ENCODE measurements at regions not wholly inside any gene's neighbourhood (a gene's known extent, or its start where the extent isn't known, plus 50 kb on each side); places are given as distances from the start of the nearest gene placed in this dataset.
"Not testable (repeated sequence)": the region's sequence is repeated elsewhere in the genome, so short reads cannot be mapped to it uniquely, and the experiment has no call there.

DNA sequence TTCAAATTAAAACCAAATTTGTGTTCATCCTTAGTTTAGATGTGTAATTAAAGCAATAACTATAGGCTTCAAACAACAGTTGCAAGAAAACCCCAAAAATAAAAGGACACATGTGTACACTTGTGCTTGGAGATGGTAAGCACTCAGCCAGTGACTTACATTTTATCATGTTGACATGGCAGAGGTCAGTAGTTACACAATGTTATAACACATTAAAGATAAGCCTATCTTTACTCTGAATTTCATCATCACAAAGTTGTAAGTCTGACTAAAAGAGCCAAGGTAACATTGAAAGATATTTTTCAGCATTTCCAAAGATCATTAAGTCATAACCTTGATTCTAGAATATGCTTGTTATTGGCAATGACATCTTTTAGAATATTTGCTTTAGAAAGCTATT is 98.5 kb upstream of the PNPLA4 start:
- no peak for DNase-seq (ENCODE audit: low read depth in 2 of 2)

GRCh38 chrX:8018934-8019333 is 91.7 kb upstream of the PNPLA4 start:
- DNase-seq (ENCODE audit: low read depth in 2 of 2) = no peak

DNA sequence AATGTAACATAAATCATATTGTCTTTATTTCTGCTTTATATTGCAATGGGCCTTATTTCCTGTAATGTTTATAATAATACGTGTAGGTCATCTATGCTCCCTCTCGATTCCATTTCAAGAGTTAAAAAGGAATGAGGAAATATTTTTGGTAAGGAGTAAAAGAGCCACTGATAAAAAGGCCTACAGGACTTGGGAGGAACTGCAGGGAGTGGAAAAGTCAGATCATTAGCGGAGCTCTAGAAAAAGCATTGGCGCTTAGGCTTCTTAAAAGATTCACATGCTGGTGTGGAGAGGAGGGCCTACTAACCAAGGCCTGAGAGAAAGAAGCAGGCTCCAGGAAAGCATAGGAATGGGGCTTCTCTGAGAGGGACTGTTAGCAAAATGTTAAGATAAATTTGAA is 82.9 kb upstream of the PNPLA4 start:
- DNase-seq (ENCODE audit: low read depth in 2 of 2) = no peak

GRCh38 chrX:8005678-8006347 is 78.6 kb upstream of the PNPLA4 start:
- no peak for DNase-seq (ENCODE audit: low read depth in 2 of 2)

- no peak for DNase-seq (ENCODE audit: low read depth in 2 of 2)
Observed at GRCh38 chrX:8003147-8003883, 76.1 kb upstream of the PNPLA4 start.

DNA sequence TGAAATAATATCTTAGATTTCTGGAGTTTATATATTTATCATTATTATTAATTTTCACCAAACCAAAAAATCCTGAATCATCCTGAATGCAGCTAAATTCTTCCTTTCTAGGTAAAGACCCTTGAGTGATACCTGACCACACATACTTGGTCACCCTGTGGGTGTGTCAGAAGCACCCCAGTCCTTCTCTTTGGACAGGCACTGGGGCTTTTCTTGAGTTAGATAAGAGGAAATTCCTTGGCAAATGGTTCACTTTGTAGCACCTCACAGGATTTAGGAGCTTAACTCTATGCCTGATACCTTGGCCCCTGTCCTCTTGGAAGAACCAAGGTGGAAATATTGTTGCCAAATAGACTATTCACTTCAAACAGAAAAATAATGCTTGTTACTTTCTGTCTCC is 69.6 kb upstream of the PNPLA4 start:
- DNase-seq (ENCODE audit: low read depth in 2 of 2) = no peak

- DNase-seq (ENCODE audit: low read depth in 2 of 2) = peak in 1 of 2 donors; percentile 5
Observed at GRCh38 chrX:7996414-7996813, 69.2 kb upstream of the PNPLA4 start.

DNA sequence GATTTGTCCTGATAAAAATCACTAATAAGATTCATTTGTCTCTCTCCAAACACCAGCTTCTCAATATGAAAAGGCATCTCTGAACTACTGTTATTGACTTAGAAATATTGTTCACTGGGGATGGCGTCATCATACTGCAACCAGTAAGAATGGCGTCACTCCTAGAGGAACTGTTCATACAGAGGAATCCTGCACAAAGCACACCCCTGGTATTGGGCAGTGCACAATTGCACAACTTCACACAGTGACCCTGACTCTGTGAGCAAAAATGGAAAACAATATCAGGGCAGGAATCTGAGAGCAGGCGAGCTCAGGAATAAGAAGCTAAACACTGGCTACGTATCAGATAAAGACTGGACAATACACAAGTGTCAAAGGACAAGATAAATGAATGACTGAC is 66.7 kb upstream of the PNPLA4 start:
- DNase-seq (ENCODE audit: low read depth in 2 of 2) = no peak

- DNase-seq (ENCODE audit: low read depth in 2 of 2) = not testable (repeated sequence)
Observed at GRCh38 chrX:7988013-7988759, 61.0 kb upstream of the PNPLA4 start.

- no peak for DNase-seq (ENCODE audit: low read depth in 2 of 2)
Observed at GRCh38 chrX:7987160-7988012, 60.2 kb upstream of the PNPLA4 start.

GRCh38 chrX:7986738-7987137 is 59.5 kb upstream of the PNPLA4 start:
- DNase-seq (ENCODE audit: low read depth in 2 of 2) = not testable (repeated sequence)

DNA sequence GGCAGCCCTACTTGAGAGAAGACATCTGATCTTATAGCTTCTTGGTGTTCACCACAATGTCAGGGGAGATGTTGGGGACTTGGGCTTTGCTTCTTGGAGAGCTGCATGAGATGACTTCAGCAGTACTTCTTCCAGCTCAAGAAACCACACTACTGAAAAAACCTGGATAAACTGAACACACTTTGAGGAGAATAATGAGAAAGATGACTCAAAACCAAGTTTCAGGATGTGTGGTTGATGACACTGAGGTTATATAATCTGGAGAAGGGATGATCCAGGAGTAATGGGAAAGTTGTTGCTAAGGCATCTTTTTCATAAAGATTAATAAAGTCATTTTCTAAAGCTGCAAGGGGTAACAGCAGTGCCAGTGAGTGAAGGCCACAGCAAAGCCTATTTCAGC is 58.4 kb upstream of the PNPLA4 start:
- DNase-seq (ENCODE audit: low read depth in 2 of 2) = no peak

DNA sequence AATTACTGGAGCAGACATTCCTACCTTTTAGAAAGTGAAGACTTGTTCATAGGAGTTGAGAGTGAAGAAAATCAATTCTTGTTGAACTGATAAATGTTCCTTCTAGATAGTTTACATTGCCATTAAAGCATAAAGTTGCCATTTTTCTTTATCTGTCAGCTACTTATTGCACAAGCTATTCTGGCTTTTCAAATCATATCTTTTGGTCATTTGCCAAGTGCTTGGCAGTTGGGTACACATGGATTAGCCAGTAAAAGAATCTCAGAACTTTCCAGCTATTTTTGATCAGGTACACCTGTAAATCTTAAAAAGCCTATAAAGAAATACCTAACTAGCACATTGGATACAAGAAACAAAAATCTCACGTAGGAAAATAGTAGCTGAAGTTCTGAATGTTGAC is 56.4 kb upstream of the PNPLA4 start:
- DNase-seq (ENCODE audit: low read depth in 2 of 2) = no peak
